ENCODE measurements at regions not wholly inside any gene's neighbourhood (a gene's known extent, or its start where the extent isn't known, plus 50 kb on each side); places are given as distances from the start of the nearest gene placed in this dataset.

DNA sequence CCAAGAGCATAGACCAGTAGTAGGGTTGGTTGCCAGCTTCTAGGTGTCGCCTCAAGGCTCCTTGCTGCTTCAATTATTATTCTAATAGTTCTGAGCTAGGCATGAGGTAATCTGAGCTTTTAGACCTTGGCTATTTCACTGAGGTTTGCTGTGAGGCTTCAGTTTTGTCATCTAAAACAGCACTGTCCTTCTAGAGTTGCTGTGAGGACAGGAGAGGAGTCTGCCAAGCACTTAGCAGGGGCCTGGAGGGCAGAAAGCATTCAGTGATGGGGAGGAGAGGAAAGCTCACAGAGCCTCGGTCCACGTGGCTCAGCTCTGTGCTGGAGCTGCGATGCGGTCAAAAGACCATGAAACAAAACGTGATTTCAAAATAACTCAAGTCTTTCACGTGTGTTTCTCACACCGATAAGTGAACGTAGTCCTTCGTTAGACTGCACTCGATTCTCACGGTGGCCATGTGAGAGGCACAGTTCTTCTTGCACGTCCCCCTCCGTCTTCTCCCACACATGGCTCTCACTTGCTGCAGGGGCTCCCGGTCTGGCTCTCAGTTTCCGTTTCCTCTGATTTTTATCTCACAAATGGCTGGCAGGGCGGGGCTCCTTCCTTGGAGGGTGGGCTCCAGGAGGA lies 113.7 kb downstream of the B3GNT2 start:
- DNase-seq (ENCODE audit: extremely low read depth in 1 of 11, low read depth in 9 of 11, low spot score in 4 of 11): no peak

- no peak for DNase-seq (ENCODE audit: extremely low read depth in 1 of 11, low read depth in 9 of 11, low spot score in 4 of 11)
Observed at GRCh38 chr2:62309081-62309464, 113.2 kb downstream of the B3GNT2 start.

GRCh38 chr2:62307469-62308389 lies 111.8 kb downstream of the B3GNT2 start:
- DNase-seq (ENCODE audit: extremely low read depth in 1 of 11, low read depth in 9 of 11, low spot score in 4 of 11): no peak

GRCh38 chr2:62306751-62307468 lies 111.0 kb downstream of the B3GNT2 start:
- no peak for DNase-seq (ENCODE audit: extremely low read depth in 1 of 11, low read depth in 9 of 11, low spot score in 4 of 11)

GRCh38 chr2:62305421-62306176 lies 109.7 kb downstream of the B3GNT2 start:
- DNase-seq (ENCODE audit: extremely low read depth in 1 of 11, low read depth in 9 of 11, low spot score in 4 of 11): no peak

DNA sequence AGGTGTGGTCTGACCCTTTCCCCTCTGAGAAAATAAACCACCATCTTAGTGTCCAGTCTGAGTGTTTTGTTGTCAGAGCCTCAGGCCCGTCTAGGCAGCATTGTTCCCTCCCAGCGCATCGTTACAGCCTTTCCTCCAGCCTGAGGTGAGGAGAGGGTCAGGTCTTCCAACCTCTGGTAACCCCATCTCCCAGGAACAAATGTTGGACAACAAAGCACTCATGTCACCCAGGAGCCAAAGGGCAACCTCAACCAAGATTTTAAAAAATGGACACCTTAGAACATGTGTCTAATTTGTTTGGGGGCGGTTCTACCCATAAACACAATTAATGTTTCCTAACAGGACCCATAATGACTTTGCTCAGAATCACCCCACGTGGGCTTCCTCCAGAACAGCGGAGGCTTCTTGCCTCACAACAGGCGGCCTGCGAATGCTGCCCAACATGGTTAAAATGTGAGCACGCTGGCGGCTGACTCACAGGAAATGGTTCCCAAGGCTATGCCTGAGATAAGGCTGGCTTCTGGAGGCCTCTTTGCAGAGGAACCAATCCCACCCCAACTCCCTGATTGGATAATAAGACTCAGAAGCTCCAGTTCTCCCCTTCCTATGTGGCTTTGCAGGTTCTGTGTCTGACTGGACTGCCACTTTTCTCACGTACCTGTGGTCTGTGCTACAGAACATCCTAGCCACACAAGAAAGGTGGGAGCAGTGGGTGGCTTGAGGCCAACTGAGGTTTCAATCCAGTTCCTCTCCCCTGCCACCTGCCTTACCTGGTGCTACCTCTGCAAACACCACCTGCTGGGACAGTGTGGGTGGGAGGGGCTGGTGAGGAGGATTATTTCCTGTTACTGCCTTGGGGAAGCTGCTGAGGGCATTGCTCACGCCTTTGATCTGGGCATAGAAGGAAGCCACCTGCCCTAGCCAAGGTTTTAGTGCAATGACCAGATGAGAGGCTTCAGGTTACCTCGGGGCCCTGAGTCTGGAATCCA lies 108.8 kb downstream of the B3GNT2 start:
- DNase-seq (ENCODE audit: extremely low read depth in 1 of 11, low read depth in 9 of 11, low spot score in 4 of 11): no peak

DNA sequence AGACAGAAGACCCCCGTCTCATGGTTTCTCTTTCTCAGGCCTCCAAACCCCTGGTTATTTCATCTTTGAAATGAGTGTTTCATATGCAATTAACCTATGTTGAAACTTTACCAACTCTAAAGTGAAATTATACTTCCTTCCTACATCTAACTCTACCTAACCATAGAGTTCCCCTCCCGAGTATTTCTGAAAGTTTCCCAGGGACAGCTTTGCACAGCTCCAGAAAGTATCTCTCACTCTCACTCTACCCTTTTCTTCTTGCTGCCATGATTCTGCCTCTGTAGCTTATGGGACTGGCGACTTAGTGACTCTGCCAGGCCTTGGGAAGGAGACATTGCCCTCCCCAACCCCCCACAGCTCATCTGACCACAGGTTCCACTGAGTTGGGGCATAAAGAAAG lies 107.9 kb downstream of the B3GNT2 start:
- no peak for DNase-seq (ENCODE audit: extremely low read depth in 1 of 11, low read depth in 9 of 11, low spot score in 4 of 11)

GRCh38 chr2:62302631-62303435 lies 106.9 kb downstream of the B3GNT2 start:
- DNase-seq (ENCODE audit: extremely low read depth in 1 of 11, low read depth in 9 of 11, low spot score in 4 of 11): no peak

- DNase-seq (ENCODE audit: extremely low read depth in 1 of 11, low read depth in 9 of 11, low spot score in 4 of 11): no peak
Observed at GRCh38 chr2:62300925-62301324, 105.0 kb downstream of the B3GNT2 start.

- no peak for DNase-seq (ENCODE audit: extremely low read depth in 1 of 11, low read depth in 9 of 11, low spot score in 4 of 11)
Observed at GRCh38 chr2:62297624-62298010, 101.7 kb downstream of the B3GNT2 start.

- no peak for DNase-seq (ENCODE audit: extremely low read depth in 1 of 11, low read depth in 9 of 11, low spot score in 4 of 11)
Observed at GRCh38 chr2:62296832-62297623, 101.1 kb downstream of the B3GNT2 start.

DNA sequence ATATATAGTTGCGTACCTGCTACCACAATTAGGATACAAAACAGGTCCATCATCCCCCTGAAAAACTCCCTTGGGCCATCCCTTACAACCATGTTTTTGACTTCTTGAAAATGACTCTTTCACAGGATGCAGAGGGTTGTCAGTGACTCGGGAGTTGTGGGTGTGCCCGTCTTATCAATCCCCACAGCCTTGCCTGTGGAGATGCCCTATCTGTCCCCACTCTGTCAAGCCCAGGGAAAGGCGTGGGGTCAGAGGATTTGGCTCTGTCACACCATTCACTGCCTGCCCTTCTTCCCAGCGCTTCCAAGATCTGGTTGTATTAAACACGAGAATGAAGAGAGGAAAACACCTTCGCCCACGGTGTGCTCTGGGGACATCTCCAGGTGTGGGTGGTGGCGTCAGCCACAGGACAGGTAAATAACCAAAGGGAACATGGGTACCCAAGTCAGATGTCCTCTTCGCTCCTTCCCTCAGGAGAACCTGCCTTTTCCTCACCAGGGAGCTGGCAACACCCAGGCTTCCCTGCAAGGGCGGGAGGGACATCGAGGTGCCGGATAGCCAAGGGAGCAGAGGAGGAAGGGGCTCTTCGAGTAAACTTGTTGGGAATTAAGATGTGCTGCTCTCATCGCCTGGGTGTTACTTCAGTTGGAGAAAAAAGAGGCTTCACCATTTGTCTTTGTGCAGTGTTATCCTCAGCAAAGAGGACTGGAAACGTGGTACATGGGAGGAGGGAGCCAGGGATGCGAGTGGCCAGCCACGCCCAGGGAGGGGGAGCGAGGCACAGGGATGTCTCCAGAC lies 100.3 kb downstream of the B3GNT2 start:
- DNase-seq (ENCODE audit: extremely low read depth in 1 of 11, low read depth in 9 of 11, low spot score in 4 of 11): no peak

DNA sequence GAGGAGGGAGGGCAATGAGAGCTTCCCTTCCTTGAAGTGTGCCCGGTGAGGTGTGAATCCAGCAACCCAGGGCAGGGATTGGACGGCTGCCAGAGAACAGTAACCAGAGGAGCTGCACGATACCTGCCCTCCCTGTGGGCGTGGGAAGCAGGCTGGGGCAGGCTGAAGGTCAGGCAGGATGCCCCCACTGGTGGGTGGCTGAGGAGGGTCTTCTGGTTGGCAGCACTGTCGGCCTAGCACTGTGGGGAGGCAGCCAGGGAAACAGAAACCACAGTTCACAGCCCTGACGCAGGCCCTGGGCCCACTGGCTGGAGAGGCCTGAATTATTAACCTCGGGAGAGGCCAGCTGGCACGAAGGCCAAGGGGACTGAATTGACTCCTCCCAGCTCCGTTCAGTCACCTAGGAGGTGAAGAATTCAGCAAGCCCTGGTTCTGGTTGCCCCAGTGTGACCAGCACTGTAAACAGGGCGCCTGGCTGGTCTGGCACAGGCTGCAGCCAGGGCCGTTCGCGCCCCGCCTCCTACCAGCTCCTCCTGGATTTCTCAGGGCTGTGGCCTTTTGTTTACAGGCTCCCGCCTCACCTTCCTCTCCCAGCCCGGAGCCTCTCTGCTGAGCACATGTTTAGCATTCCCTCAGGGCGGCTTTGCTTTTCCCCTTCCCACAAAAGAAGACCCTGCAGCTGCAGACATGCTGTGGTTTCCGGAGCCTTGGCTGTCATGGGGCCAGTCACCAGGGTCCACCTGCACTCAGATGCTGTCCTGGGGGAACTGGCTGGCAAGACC lies 97.8 kb downstream of the B3GNT2 start:
- DNase-seq (ENCODE audit: extremely low read depth in 1 of 11, low read depth in 9 of 11, low spot score in 4 of 11): peak in 10 of 11 donors; percentile 66 to 89 (median 78)

- DNase-seq (ENCODE audit: extremely low read depth in 1 of 11, low read depth in 9 of 11, low spot score in 4 of 11): no peak
Observed at GRCh38 chr2:62293151-62293489, 97.2 kb downstream of the B3GNT2 start.

DNA sequence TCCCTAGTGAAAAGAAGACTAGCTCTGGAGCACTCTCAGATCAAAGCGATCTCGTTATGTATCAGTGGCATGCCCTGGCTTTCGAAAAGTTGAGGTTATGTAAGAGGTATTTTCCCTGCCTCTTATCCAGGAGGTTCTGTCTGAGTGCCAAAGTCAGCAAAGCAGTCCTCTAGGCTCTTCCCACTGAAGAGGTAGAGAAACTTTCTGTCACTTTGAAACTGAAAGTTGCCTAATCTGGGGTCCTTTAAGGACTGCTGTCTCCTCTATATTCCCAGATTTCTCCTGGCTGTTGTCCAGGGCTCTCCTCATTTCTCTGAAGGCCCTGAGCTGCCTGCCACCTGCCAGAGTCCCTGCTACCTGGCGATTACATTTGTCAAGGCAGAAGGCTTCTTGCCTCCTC lies 96.3 kb downstream of the B3GNT2 start:
- no peak for DNase-seq (ENCODE audit: extremely low read depth in 1 of 11, low read depth in 9 of 11, low spot score in 4 of 11)
